Neuron (in vitro differentiated cells): ENCODE measurements at regions not wholly inside any gene's neighbourhood (a gene's known extent, or its start where the extent isn't known, plus 50 kb on each side); places are given as distances from the start of the nearest gene placed in this dataset.

Source experiments
- H2AFZ ChIP-seq: one replicate; pipeline ENCODE4 v1.6.1; 2013; ENCODE audit warnings: low read depth, mild to moderate bottlenecking, inconsistent platforms, low read length, moderate library complexity
- H3K27me3 ChIP-seq: one replicate; pipeline ENCODE4 v1.6.1; 2013; ENCODE audit warnings: low read length; ENCODE audit not compliant: insufficient read depth
- H3K36me3 ChIP-seq: one replicate; pipeline ENCODE4 v1.6.1; 2013; ENCODE audit warnings: low read length; ENCODE audit not compliant: insufficient read depth
- H3K4me1 ChIP-seq: one replicate; pipeline ENCODE4 v1.6.1; 2013; ENCODE audit warnings: low read length; ENCODE audit not compliant: insufficient read depth
- H3K4me3 ChIP-seq: 2 replicates; pipeline ENCODE4 v1.5.1; 2013; ENCODE audit warnings: mild to moderate bottlenecking, low read length, moderate library complexity
- H3K9me3 ChIP-seq: one replicate; pipeline ENCODE4 v1.6.1; 2013; ENCODE audit warnings: low read length

- Histone ChIP-seq H3K27me3 (no peaks in the 10 kb centered on the region), H3K4me1 (peaks cover 22% of the 10 kb centered on the region), H2AFZ (peak overlapping the region; percentile 93), H3K4me3 (peak overlapping the region; percentile 85), H3K36me3 (no peaks in the 10 kb centered on the region), H3K9me3 (no peaks in the 10 kb centered on the region)
Observed at GRCh38 chr2:144333143-144333555, 186.8 kb downstream of the ZEB2 start.

DNA sequence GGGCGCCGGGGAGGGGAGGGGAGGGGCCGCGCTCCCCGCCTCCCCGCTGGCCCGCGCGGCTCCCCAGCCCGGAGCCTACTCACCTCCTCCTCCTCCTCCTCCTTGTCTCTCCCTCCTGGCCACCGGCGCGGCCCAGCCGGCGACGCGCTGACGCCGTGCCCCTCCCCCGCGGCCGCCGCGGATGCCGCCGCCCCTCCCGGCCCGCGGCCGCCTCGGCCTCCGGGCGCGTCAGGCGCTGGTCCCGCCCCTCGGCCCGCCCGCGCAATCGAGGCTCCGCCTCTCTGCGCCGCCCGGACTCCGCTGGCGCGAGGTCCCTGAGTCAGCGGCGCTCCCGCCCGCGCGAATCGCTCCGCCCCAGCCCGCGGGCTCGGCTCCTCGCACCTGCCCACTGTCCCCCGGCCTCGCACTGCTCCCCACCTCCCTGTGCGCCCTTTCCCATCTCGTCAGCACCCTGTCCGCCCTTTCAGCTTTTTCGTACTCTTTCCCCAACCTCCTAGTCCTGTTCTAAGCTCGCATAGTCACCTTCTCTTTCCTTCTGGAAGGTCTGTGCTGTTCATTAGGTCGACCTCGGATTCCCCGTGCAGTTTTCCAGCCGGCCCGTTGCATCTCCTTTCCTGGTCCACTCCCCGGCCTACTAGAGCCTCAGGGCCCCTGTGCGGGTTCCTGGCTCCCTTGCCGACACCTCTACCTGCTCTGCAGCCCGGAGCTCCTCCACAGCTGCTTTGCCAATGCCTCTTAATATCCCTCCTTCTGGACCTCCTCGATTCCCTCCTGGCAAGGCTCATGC lies 187.4 kb downstream of the ZEB2 start:
- Histone ChIP-seq H2AFZ (peak overlapping the region; percentile 93), H3K9me3 (no peaks in the 10 kb centered on the region), H3K27me3 (no peaks in the 10 kb centered on the region), H3K4me1 (peaks cover 22% of the 10 kb centered on the region), H3K4me3 (peak overlapping the region; percentile 85), H3K36me3 (no peaks in the 10 kb centered on the region)

DNA sequence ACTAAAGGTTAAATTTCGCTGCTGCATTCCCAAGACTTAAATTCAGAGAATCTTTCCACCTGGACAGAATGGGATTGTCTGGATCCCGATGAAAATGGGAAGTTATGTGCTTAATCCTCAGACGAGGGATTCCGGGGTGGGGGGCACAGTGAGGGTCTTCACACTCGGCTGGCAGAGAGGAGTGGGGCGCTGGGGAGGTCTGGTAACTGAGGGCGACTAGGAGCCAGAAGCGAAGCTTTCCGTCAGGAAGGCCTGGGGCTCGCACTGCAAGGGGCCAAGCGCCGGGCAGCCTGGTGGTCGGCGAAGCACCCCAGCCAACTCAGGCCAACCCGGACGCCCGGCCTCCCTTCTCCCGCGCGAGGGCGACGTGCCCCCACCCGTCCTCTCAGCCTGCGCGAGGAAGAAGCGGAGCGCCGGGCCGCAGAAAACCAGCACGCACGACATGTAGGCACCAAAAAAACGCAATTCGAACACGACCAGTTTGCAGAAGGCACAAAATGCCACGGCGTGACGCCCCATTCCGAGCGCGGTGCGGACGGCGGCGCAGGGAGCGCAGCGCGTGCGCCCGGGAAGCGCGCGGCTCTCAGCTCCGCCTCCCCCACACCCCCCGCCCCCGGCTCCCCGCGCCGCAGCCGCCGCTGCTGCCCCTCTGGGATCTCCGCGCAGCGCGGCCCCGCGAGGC lies 188.1 kb downstream of the ZEB2 start:
- peaks cover 22% of the 10 kb centered on the region for H3K4me1 ChIP-seq
- peak overlapping the region; percentile 85 for H3K4me3 ChIP-seq
- peak overlapping the region; percentile 73 for H2AFZ ChIP-seq
- H3K36me3 ChIP-seq, result no peaks in the 10 kb centered on the region
- H3K27me3 ChIP-seq, result no peaks in the 10 kb centered on the region
- H3K9me3 ChIP-seq, result no peaks in the 10 kb centered on the region

GRCh38 chr2:144330951-144331673 lies 188.8 kb downstream of the ZEB2 start:
- Histone ChIP-seq H3K4me1 (peaks cover 22% of the 10 kb centered on the region), H3K9me3 (no peaks in the 10 kb centered on the region), H3K27me3 (no peaks in the 10 kb centered on the region), H2AFZ (peak overlapping the region; percentile 73), H3K36me3 (no peaks in the 10 kb centered on the region), H3K4me3 (peak overlapping the region; percentile 85)

DNA sequence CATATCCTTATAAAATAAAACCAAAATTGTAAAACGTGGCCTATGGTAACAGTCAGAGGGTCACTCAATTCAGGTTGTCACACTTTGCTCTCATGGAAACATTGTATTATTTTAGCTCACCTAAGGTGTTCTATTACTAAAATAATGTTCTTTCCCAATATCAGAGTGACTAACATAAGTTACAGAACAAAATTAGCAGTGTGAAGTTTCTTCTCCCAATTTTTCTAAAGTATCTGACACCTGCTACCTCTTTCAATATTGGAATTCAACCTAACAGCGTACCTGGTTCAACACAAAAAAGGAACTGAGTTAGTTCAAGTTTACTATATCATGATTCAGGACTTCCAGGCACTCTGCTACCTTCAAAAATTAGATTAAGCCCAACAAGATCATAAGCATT lies 190.4 kb downstream of the ZEB2 start:
- no peaks in the 10 kb centered on the region for H3K27me3 ChIP-seq
- no peaks in the 10 kb centered on the region for H3K9me3 ChIP-seq
- H3K4me3 ChIP-seq, result no peak overlapping the region
- H2AFZ ChIP-seq, result no peak overlapping the region
- no peaks in the 10 kb centered on the region for H3K36me3 ChIP-seq
- peaks cover 22% of the 10 kb centered on the region for H3K4me1 ChIP-seq

DNA sequence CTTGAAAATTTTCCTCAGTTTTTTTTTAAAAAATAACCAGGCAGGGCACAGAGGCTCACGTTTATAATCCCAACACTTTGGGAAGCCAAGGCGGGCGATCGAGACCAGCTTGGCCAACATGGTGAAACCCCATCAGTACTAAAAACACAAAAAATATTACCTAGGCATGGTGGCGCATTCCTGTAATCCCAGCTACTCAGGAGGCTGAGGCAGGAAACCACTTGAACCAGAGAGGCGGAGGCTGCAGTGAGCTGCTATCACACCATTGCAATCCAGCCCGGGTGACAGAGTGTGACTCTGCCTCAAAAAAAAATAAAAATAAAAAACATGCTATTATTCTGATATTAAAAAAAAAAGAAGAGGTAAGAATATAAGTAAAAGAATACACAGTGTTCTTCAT lies 191.0 kb downstream of the ZEB2 start:
- Histone ChIP-seq H3K4me1 (peaks cover 22% of the 10 kb centered on the region), H3K9me3 (no peaks in the 10 kb centered on the region), H3K27me3 (no peaks in the 10 kb centered on the region), H2AFZ (no peak overlapping the region), H3K36me3 (no peaks in the 10 kb centered on the region), H3K4me3 (no peak overlapping the region)

DNA sequence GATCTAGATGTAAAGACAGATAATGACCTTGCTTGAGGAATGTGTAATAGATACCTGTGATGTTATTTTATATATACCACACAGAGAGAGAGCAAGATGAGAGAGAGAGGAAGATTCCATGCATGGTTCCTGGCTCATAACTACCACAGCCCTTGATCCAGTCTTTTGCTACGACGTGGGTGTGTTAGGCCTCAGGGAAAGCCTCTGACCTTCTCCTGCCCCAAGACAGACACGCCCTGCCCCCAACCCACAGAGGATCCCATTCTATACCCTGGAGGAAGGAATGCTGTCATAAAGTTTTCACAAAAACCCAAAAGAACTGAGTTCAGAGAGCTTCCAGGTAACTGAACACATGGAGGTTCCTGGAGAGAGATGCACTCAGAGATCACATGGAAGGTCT lies 193.1 kb downstream of the ZEB2 start:
- Histone ChIP-seq H3K4me3 (no peak overlapping the region), H3K27me3 (no peaks in the 10 kb centered on the region), H3K9me3 (no peaks in the 10 kb centered on the region), H2AFZ (no peak overlapping the region), H3K4me1 (peaks cover 15% of the 10 kb centered on the region), H3K36me3 (no peaks in the 10 kb centered on the region)

DNA sequence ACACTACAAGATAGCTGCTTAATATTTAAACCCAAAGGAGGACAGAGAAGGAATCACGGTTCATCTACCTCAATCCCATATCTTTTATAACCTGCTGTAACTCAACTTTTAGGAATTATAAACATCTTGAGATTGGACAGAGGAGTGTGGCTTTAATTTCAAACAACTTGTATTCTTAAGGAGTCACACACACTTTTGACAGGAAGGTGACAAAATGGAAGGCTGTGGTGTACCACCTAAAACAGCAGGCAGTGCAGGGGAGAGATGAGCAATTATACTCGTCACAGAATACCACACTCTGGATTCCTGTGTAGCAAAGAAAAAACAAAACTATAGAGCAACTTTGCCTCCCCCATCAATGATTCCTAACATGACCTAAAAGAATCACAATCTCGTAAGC lies 194.8 kb downstream of the ZEB2 start:
- Histone ChIP-seq H2AFZ (no peak overlapping the region), H3K4me3 (no peak overlapping the region), H3K27me3 (no peaks in the 10 kb centered on the region), H3K36me3 (no peaks in the 10 kb centered on the region), H3K9me3 (no peaks in the 10 kb centered on the region), H3K4me1 (no peaks in the 10 kb centered on the region)

DNA sequence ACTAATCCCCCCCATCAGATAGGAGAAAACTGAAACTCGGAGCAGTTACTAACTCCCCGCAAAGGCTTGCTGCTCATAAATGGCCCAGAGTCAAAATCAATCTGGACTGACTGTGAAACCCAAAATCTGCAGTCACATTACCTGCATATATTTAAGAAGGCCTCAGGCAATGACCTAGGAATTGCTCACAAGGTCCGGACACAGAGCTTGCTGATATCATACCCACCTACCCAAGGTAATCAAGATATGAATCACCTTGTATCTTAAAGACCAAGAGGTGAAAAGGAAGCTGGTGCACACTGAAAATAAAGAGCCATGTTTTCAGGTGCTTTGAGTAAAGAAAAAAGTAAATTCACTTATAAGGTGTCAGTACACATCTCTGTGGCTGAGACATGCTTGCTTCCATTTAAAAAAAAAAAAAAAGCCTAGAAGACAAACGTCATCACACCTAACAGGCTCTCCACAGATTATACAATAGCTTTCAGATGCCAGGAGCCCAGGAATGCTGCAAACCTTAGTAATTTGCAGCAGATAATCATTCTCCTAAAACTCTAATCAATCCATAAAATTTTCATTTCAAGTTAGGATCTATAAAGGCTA lies 195.4 kb downstream of the ZEB2 start:
- no peak overlapping the region for H2AFZ ChIP-seq
- H3K36me3 ChIP-seq, result no peaks in the 10 kb centered on the region
- H3K9me3 ChIP-seq, result no peaks in the 10 kb centered on the region
- no peak overlapping the region for H3K4me3 ChIP-seq
- H3K27me3 ChIP-seq, result no peaks in the 10 kb centered on the region
- H3K4me1 ChIP-seq, result no peaks in the 10 kb centered on the region

DNA sequence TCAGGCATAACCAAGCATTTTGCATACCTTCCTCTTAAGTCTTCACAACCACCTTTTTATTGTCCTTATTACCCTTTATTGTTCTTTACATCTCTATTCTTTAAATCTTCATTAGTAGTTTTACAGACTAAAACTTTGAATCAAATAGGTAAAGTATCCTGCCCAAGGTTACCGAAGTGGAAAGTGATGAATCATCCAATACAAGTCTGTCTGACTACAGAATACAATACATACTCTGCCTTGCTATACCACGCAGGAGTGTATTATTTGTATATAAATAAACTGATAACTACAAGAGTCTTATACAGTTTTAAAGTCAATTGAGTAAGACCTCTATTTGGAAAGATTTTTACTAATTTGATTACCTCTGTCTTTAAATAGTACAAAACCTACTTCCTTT lies 196.0 kb downstream of the ZEB2 start:
- H3K27me3 ChIP-seq, result no peaks in the 10 kb centered on the region
- no peaks in the 10 kb centered on the region for H3K4me1 ChIP-seq
- H3K9me3 ChIP-seq, result no peaks in the 10 kb centered on the region
- no peak overlapping the region for H2AFZ ChIP-seq
- H3K36me3 ChIP-seq, result no peaks in the 10 kb centered on the region
- no peak overlapping the region for H3K4me3 ChIP-seq

DNA sequence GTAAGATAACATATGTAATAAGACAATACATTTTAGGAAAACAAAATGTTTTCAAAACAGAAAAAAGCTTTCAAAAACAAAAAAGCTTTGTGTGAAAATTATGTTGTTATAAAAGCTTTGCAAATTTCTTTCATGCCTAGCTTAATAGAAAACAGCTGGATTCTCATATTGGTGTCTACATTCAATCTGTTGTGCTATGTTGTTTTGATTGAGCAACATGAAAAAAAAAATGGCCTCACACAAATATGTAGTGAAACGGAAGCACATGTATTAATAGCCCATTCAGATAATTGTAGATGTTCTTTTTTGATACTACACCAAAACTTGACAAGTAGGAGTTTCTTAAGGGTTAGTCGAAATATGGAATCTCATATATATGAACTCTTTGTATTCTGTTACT lies 197.5 kb downstream of the ZEB2 start:
- no peak overlapping the region for H3K4me3 ChIP-seq
- no peaks in the 10 kb centered on the region for H3K36me3 ChIP-seq
- H3K4me1 ChIP-seq, result no peaks in the 10 kb centered on the region
- H2AFZ ChIP-seq, result no peak overlapping the region
- H3K27me3 ChIP-seq, result no peaks in the 10 kb centered on the region
- no peaks in the 10 kb centered on the region for H3K9me3 ChIP-seq

GRCh38 chr2:144320491-144320890 lies 199.4 kb downstream of the ZEB2 start:
- Histone ChIP-seq H2AFZ (no peak overlapping the region), H3K36me3 (no peaks in the 10 kb centered on the region), H3K9me3 (no peaks in the 10 kb centered on the region), H3K4me3 (no peak overlapping the region), H3K27me3 (no peaks in the 10 kb centered on the region), H3K4me1 (no peaks in the 10 kb centered on the region)
